GM19023 (cell line): ENCODE measurements at regions not wholly inside any gene's neighbourhood (a gene's known extent, or its start where the extent isn't known, plus 50 kb on each side); places are given as distances from the start of the nearest gene placed in this dataset.
"Not testable (repeated sequence)": the region's sequence is repeated elsewhere in the genome, so short reads cannot be mapped to it uniquely, and the experiment has no call there.

Experiments
- ATAC-seq: cut with Tn5 transposase; IDR thresholded peaks from one replicate; pipeline ENCODE4 v1.9.1; 2021; ENCODE audit warnings: mild to moderate bottlenecking, moderate library complexity; ENCODE audit not compliant: unreplicated experiment

DNA sequence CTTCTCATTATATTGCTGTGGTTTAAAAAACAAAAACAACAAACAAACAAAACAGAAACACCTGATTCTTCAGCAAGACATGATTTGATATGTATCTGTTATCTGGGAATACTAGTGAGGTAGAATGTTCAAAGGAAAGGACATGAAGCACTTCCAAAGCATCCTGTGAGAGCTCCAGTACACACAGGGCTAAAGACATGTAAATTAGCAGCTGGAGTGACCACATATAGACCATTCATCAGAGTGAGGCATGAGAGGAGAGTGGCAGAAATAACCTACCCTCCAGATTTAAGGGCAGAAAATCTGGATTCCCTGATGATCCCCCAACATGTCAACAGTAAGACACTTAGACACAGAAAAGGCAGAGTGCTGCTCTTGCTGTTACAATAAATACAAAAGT lies 260.5 kb upstream of the CHRM3 start:
- no peak for ATAC-seq

DNA sequence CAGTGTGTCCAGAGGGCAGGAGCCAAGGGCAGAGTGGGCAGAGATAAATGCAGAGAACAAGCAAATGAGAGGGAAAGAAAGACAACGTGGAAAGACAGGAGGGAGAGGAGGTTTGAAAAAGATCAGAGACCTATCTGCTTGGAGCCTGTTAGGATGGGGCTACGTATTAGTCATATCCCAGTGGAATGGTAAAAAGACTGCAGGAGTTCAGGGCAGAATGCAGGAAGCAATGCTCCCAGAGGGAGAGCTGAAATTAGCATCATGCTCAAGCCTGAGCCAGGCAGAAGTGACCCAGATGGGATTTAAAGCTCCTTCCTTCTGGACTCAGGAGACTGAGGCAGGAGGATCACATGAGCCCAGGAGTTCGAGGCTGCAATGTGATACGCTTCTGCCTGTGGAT lies 261.3 kb upstream of the CHRM3 start:
- ATAC-seq = no peak

DNA sequence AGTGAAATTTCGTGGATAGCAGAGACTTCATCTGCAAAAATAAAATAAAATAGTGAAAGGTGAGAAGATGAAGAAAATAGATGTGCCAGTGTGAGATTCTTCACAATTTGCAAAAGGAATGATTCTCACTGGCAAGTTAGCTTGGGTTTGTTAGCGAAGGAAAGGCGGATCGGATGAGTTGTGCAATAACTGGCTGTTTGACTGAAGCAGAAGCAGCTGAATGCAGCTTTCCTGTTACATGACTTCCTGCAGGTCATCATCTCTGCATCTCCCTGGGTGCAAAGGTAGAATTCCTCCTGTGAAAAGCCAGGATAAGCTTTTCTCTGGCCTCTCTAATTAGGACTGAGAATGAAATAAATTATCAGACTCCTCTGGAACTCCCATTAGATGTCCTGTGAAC lies 263.1 kb upstream of the CHRM3 start:
- no peak for ATAC-seq

DNA sequence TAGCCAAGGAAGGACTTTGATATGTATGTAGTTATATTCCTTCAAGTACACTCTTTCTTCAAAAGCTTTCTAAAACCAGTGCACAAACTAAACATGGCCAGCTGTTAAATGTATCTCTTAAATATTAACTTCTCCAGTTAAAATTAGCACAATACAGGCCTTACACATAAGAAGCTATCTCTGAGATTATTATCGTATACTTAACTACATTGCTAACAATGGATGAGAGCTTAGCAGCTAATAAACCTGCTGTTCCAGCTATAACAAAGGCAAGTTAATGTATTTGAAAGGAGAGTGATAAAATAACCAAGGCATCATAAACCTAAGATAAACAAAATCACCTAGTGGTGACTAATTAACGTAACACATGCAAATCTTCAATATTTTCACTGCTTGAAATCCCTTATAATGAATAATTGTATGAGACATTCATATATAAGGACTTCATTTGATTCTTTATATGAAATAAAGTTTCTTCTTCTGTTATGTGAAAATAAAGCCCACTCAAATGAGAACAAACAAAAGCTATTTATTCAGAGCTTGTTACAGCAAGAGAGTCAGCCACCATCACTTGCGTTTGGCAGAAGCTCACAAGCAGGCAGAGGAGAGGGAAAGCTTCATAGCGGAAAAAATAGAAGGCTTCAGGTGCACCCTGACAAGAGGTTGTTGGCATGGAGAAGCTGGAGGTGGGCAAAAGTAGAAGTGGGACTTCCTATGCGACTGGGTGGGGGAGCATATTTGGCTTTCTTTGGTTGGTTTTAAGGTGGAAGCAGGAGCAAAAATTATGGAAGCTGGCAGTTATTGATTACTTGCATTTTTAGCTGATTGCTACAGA lies 274.1 kb upstream of the CHRM3 start:
- ATAC-seq = no peak

DNA sequence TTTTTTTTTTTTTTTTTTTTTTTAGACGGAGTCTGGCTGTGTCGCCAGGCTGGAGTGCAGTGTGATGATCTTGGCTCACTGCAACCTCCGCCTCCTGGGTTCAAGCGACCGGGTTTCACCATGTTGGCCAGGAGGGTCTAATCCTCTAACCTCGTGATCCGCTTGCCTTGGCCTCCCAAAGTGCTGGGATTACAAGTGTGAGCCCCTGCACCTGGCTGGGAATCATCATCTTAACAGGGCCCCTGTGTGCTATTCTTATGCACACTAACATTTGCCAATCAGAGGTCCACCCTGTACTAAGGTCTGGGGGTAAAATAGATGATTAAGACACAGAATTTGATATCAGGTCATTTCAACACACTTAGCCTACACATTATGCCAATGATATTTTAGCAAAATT lies 278.7 kb upstream of the CHRM3 start:
- no peak for ATAC-seq

DNA sequence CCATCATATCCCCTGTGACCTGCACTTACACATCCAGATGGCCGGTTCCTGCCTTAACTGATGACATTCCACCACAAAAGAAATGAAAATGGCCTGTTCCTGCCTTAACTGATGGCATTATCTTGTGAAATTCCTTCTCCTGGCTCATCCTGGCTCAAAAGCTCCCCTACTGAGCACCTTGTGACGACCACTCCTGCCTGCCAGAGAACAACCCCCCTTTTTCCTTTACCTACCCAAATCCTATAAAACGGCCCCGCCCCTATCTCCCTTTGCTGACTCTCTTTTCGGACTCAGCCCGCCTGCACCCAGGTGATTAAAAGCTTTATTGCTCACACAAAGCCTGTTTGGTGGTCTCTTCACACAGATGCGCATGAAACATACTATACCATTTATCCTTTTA lies 279.7 kb upstream of the CHRM3 start:
- not testable (repeated sequence) for ATAC-seq

DNA sequence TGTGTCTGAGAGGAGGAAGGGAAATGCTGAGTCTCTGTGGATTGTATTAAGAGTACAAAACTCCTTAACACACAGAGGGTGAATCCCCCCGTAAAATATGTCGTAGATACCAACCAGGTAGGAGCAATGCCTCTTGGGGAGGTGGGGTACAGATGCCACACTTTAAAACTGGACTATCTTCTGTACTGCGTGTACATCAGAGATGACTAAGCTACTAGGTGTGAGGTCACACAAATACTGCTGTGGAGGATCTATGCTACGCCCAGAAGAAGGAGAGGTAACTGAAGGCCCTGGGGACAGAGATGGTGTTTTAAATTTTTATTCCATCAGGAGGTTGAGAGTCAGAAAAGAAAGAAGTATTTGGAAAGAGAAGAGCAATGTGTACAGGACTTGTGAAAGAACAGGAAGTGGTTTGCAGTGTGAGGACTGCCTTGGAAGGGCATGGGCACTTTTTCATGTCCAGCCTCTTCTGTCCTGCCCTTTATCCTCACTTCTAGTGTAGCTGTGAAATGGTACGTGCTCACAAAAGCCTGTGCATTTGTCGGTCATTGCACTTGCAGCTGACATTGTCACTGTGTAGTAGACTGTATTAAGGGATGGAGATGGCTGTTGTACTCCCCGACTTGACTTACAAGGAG lies 287.8 kb upstream of the CHRM3 start:
- no peak for ATAC-seq

DNA sequence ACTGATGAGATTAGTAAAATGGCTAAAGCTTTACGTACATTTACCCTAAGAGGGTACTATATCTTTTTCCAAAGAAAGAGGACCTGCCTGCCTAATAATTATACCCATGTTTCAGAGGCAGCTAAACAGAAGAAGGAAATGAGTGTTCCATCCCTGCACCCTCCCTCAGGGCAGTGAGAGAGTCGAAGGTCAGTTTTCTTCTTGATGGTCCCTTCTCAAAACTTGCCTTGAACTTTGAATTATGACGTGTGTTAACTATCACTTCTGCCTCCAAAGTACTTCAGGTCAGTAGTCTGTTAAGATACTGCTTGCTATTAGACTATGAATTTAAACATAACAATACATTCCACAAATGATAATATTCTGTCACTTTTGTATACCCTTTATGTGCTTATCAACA lies 294.8 kb upstream of the CHRM3 start:
- no peak for ATAC-seq

DNA sequence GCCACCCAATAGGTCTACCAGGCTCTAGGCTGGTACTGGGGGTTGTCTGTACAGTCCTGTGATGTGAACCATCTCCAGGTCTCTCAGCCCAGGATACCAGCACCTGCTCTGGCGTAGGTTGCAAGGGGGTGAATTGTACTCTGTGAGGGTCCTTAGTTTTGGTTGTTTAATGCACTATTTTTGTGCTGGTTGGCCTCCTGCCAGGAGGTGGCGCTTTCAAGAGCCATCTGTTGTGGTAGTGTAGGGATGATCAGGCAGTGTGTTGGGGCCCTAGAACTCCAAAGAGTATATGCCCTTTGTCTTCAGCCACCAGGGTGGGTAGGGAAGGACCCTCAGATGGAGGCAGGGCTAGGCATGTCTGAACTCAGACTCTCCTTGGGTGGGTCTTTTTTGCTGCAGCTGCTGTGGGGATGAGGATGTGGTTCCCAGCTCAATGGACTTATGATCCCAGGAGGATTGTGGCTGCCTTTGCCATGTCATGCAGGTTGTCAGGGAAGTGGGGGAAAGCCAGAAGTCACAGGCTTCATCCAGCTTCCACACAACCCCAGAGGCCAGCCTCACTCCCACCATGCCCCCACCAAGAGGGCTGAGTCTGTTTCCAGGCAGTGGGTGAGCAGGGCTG lies 301.8 kb upstream of the CHRM3 start:
- no peak for ATAC-seq

DNA sequence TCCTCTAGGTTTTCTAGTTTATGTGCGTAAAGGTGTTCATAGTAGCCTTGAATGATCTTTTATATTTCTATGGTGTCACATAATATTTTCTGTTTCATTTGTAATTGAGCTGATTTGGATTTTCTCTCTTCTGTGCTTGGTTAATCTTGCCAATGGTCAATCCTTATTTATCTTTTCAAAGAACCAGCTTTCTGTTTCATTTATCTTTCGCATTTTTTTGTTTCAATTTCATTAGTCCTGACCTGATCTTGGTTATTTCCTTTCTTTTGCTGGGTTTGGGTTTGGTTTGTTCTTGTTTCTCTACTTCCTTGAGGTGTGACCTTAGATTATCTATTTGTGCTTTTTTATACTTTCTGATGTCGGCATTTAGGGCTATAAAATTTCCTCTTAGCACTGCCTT lies 304.4 kb upstream of the CHRM3 start:
- ATAC-seq = not testable (repeated sequence)

DNA sequence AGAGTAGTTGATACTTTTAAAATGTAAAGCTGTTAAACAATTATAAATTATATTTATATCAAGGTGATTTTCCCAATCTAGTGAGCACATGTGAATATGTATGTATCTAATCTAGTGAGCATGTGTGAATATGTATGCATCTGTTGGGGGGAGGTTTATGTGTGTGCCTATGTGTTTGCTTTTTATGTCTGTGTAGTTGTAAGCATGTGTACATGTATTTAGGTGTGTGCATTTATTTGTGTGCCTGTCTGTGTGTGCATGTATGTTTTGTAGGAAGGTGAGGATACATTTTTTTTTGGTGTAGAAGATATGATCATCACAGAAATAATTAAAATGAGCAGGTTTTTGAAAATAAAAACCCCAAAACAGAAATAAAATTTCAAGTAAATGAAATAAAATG lies 318.9 kb upstream of the CHRM3 start:
- ATAC-seq = no peak

DNA sequence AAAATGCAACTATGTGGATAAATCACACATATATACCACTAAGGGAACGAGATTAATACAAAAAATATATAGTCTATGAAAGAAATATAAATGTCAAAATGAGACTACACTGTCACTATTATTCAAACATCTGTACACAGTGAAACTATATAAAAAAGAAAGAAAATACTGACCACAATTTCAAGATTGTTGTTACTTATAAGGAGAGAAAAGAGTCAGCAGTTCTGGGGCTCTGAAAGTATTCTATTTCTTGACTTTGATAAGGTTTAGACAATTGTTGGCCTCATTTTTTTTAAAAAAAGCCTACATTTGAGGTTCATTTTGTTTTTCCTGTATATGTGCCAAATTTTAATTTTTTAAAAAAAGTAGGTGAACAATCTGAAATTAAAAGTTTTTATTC lies 319.3 kb upstream of the CHRM3 start:
- no peak for ATAC-seq

DNA sequence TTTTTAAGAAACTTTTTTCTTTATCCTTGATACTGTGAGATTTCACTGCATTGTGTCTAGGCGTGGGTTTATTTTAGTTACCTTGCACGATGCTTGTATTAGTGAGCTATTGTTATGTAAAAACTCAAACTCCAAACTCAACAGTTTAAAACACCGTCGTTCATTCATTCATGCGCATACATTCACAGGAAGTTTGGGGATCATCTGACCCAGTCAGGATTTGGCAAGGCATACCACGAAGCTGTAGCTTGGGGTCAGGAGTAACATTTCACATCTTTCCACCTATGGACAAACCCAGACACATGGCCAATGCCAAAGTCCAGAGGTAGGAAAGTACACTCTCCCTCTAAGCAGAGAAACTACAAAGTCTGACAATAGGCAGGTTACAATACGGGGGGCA lies 324.6 kb upstream of the CHRM3 start:
- ATAC-seq = no peak

DNA sequence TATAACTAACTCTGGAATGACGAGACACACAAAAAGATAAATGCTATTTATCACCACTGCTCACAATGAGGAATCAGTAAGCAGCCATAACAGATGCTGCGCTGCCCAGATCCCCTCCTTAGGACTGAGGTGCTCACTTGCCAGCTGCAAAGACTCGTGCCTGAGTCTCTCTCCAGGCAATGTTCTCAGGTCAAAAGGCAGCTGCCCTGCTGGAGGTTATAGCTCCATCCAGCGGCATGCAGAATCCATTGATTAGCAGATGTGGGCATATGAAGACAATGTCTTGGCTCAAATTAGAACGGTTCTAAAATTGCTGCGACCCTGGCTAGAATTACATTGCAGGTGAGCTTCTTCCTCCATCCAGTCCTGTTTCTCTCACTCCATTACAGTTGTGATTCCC lies 328.2 kb upstream of the CHRM3 start:
- no peak for ATAC-seq

DNA sequence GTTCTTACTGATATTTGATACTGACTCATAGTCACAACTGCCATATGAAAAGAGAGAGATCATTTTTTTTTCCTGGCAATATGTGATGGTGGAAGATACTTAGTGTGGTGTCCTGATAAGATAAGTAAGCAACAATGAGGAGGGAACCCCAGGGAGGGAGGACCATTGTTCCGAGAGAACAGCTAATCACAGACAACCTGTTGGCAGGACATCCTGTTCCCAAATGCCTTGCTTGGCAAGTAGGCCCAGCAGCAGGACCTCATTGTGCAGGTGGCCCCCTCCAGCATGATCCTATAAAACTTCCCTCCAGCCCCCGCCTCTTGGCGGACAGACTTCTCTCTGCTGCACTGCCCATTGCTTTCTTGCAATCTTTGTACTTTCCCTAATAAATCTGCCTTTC lies 329.4 kb upstream of the CHRM3 start:
- ATAC-seq = no peak

DNA sequence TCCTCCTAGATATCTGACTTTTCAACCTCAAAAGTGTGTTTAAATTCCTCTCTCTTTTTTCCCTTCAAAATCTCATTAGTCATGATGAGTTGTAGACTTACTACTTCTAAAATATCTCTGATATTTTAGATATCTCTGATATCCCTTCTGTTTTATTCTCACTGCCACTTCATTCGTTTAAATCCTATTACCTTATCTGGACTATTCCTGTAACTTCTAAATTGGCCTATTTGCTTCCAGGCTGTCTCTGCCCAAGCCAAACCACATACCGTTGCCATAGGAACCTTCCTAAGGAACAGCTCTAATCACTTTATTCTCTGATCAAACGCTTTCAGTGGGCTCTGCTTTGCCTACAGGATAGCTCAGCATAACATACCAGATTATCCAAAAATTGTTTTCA lies 333.1 kb upstream of the CHRM3 start:
- ATAC-seq = no peak

DNA sequence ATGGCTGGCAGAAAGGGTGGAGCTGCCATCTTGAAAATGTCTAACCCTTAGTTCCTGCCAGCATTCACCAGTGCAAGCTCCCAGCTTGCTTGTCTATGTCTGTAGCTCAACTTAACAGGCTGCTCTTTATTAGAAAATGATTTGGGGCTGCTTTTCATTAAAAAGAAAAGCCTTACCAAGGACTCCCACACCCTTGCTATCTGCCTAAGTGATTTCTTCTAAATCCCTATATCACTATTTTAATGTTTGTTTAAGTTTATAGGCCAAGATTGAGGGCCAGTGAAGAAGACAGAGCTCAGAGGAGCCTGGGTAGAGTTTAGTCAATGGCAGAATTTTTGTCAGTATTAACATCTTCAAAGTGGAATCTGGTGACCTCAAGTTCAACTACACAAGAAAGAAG lies 336.8 kb upstream of the CHRM3 start:
- no peak for ATAC-seq

DNA sequence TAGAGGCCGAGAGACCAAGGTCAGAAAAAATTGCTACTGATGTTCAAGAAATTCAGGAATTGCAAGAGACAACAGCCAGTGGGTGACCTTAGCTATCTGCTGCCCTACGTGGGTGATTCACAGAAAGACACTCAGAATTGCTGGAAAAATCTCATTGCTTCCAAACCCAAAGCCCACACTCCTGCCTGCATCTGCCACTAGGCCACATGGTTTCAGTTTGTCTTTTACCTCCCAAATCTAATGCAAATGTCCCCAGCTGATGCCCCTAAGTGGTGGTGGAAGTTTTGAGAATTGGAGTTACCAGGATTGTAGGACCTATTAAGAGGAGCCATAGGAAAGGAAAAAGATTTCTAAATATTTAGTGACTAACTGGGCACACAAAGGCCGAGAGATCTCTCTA lies 341.5 kb upstream of the CHRM3 start:
- ATAC-seq = no peak

DNA sequence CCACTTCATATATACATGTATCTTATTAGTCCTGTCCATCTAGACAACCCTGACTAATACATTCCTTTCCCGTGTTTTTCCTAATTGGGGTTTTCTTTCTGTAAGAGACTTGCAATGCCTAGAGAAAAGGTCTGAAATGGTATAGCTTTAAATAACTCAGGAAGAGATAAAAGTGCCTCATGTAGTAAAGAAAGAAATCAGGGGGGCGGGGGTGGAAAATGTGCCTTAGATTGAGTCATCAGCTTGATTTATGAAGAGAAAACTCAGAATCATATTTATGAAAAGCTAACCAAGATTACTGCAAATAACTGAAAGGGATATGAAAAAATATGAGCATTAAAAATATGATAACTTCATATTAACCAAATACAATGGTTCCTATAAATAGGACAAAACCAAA lies 345.8 kb upstream of the CHRM3 start:
- no peak for ATAC-seq

DNA sequence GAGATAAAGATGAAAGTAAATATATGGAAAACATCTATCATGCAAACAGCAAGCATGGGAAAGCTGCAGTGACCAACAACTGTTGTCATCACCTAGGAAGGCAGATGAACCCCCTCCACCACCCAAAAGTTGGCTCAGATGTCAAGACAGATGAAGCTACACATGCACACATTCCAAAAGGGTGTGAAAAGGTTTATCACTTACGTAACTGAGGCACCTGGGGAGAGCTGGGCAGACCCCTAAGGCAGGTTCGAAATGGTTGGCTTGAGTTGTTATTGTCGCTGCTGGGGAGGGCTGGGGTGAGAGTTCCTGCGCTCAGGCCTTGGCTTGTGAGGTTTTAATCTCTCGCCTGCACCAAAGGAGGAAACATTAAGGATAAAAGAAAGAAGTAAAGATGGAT lies 355.1 kb upstream of the CHRM3 start:
- ATAC-seq = no peak

DNA sequence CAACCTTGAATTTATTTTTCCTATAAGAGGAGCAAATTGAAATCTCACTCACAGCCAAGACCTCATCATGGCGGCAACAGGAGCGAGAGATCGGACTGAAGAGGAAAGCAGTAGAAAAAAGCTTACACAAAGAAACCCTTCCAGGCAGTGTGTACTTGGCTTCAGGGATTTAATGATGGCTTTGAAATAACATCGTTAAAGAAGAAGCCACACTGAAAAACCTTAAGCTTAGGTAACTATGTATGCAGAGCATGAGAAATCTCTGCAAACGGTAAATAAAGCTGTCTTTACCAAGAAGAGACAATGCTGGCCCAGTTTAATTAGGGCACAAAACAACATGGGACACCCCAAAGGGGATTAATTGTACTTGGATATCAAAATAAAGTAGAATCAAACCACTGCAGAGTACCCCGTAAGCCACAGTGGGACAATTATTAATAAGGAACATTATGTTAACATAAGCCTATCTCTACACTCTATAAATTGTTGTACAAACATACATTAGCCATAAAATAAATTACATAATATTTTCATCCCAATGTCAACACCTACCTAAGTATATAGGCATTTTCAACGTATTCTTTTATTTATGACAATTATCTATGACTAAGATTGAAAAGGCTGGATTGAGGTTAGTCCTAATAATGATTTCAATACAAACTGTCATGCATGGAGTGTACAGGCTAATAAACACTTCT lies 360.2 kb upstream of the CHRM3 start:
- ATAC-seq = no peak

DNA sequence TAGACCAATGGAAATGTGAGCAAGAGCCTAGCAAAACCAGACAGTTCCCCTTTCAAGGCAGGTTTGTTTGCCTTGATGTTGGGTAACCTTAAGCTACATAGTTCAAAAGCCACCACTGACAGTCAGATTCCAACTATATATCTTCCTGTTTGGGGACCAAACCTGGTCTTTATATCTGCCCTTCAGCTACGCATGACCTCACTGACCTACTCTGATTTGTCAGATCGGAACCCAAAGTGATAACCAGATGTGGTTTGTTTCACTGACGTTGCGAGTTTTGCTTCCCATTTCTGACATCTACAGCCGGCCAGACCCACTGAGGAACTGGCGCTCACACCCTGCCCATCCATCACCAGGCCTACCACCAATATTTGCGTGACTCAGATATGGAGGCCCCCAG lies 361.1 kb upstream of the CHRM3 start:
- no peak for ATAC-seq
